ENCODE measurements at regions not wholly inside any gene's neighbourhood (a gene's known extent, or its start where the extent isn't known, plus 50 kb on each side); places are given as distances from the start of the nearest gene placed in this dataset.

GRCh38 chr5:40223884-40224402 lies 455.8 kb upstream of the PTGER4 start:
- Histone ChIP-seq H3K36me3 (ENCODE audit: control insufficient read depth in 2 of 3, insufficient read depth in 3 of 3, low read length in 3 of 3) (no peaks in the 10 kb centered on the region), H3K9ac (ENCODE audit: low read length in 3 of 3) (no peak overlapping the region), H3K4me1 (ENCODE audit: control insufficient read depth in 2 of 3, insufficient read depth in 2 of 3, low read depth in 1 of 3, low read length in 3 of 3) (no peaks in the 10 kb centered on the region), H3K27ac (ENCODE audit: low read depth in 2 of 2, low read length in 2 of 2) (no peak overlapping the region), H3K27me3 (ENCODE audit: control insufficient read depth, insufficient read depth, low read length) (no peaks in the 10 kb centered on the region), H3K9me3 (ENCODE audit: control insufficient read depth in 2 of 3, insufficient read depth in 1 of 3, low read length in 3 of 3) (no peaks in the 10 kb centered on the region), H3K4me3 (ENCODE audit: low read length in 3 of 3) (no peak overlapping the region)
- TF ChIP-seq, protein P1, sequence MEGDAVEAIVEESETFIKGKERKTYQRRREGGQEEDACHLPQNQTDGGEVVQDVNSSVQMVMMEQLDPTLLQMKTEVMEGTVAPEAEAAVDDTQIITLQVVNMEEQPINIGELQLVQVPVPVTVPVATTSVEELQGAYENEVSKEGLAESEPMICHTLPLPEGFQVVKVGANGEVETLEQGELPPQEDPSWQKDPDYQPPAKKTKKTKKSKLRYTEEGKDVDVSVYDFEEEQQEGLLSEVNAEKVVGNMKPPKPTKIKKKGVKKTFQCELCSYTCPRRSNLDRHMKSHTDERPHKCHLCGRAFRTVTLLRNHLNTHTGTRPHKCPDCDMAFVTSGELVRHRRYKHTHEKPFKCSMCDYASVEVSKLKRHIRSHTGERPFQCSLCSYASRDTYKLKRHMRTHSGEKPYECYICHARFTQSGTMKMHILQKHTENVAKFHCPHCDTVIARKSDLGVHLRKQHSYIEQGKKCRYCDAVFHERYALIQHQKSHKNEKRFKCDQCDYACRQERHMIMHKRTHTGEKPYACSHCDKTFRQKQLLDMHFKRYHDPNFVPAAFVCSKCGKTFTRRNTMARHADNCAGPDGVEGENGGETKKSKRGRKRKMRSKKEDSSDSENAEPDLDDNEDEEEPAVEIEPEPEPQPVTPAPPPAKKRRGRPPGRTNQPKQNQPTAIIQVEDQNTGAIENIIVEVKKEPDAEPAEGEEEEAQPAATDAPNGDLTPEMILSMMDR (IDR thresholded peaks at IDR 0.05; ENCODE audit: borderline replicate concordance, extremely low read depth, insufficient read depth) = no peak
- DNase-seq (no peak), FAIRE-seq (no peak)
- intact Hi-C loops (cut with DNase I) = no loop called here

DNA sequence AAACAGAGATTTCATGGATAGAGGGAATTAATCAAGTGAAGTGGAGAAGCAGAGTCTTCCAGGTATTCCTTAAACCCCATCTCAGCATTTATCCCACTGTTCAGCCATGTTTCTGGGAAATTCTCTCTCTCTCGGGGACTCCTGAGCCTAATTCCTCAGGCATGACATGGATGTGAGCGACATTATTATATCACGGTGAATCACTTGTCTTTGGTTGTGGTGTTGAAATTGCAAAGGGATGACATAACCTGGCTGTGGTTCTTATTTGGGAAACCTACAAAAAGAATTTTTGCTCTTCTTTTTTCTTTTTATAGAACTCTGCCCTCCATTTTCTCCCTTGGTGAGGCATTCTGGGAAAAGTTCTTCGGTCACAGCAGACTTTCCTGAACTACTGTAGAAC lies 457.9 kb upstream of the PTGER4 start:
- no peaks in the 10 kb centered on the region for H3K36me3 ChIP-seq (ENCODE audit: control insufficient read depth in 2 of 3, insufficient read depth in 3 of 3, low read length in 3 of 3)
- no peak overlapping the region for H3K4me3 ChIP-seq (ENCODE audit: low read length in 3 of 3)
- DNase-seq (no peak), FAIRE-seq (no peak)
- H3K27ac ChIP-seq (ENCODE audit: low read depth in 2 of 2, low read length in 2 of 2) = no peak overlapping the region
- intact Hi-C loops (cut with DNase I) = no loop called here
- H3K27me3 ChIP-seq (ENCODE audit: control insufficient read depth, insufficient read depth, low read length) = no peaks in the 10 kb centered on the region
- H3K9ac ChIP-seq (ENCODE audit: low read length in 3 of 3) = no peak overlapping the region
- no peaks in the 10 kb centered on the region for H3K9me3 ChIP-seq (ENCODE audit: control insufficient read depth in 2 of 3, insufficient read depth in 1 of 3, low read length in 3 of 3)
- TF ChIP-seq, protein P1 (IDR thresholded peaks at IDR 0.05; ENCODE audit: borderline replicate concordance, extremely low read depth, insufficient read depth) = no peak
- no peaks in the 10 kb centered on the region for H3K4me1 ChIP-seq (ENCODE audit: control insufficient read depth in 2 of 3, insufficient read depth in 2 of 3, low read depth in 1 of 3, low read length in 3 of 3)

GRCh38 chr5:40221255-40221654 lies 458.5 kb upstream of the PTGER4 start:
- Histone ChIP-seq H3K9me3 (ENCODE audit: control insufficient read depth in 2 of 3, insufficient read depth in 1 of 3, low read length in 3 of 3) (no peaks in the 10 kb centered on the region), H3K4me1 (ENCODE audit: control insufficient read depth in 2 of 3, insufficient read depth in 2 of 3, low read depth in 1 of 3, low read length in 3 of 3) (no peaks in the 10 kb centered on the region), H3K36me3 (ENCODE audit: control insufficient read depth in 2 of 3, insufficient read depth in 3 of 3, low read length in 3 of 3) (no peaks in the 10 kb centered on the region), H3K9ac (ENCODE audit: low read length in 3 of 3) (no peak overlapping the region), H3K27me3 (ENCODE audit: control insufficient read depth, insufficient read depth, low read length) (no peaks in the 10 kb centered on the region), H3K27ac (ENCODE audit: low read depth in 2 of 2, low read length in 2 of 2) (no peak overlapping the region), H3K4me3 (ENCODE audit: low read length in 3 of 3) (no peak overlapping the region)
- FAIRE-seq = no peak
- TF ChIP-seq, protein P1 (IDR thresholded peaks at IDR 0.05; ENCODE audit: borderline replicate concordance, extremely low read depth, insufficient read depth) = no peak
- intact Hi-C loops (cut with DNase I) = no loop called here
- no peak for DNase-seq

DNA sequence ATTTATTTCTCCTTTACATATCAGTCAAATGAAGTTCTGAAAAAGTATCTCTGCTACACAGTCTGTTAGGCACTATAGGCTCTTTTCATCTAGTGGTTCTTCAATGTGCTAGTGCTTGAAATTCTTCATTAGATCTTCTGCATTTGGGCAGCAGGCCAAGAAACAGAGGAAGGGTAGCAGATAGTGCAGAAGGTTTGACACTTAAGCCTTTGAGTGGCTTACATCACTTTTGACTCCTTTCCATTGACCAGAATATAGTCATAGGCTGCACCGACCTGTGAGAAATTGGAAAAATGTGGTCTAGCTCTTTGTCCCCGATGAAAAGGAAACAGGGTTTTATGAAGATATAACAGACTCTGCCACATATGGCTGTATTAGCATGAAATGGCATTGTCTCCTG lies 459.5 kb upstream of the PTGER4 start:
- no peaks in the 10 kb centered on the region for H3K36me3 ChIP-seq (ENCODE audit: control insufficient read depth in 2 of 3, insufficient read depth in 3 of 3, low read length in 3 of 3)
- H3K4me1 ChIP-seq (ENCODE audit: control insufficient read depth in 2 of 3, insufficient read depth in 2 of 3, low read depth in 1 of 3, low read length in 3 of 3) = no peaks in the 10 kb centered on the region
- no peak overlapping the region for H3K27ac ChIP-seq (ENCODE audit: low read depth in 2 of 2, low read length in 2 of 2)
- TF ChIP-seq, protein P1 (IDR thresholded peaks at IDR 0.05; ENCODE audit: borderline replicate concordance, extremely low read depth, insufficient read depth) = no peak
- no peak overlapping the region for H3K9ac ChIP-seq (ENCODE audit: low read length in 3 of 3)
- no peak for DNase-seq
- intact Hi-C loops (cut with DNase I) = no loop called here
- no peaks in the 10 kb centered on the region for H3K9me3 ChIP-seq (ENCODE audit: control insufficient read depth in 2 of 3, insufficient read depth in 1 of 3, low read length in 3 of 3)
- H3K27me3 ChIP-seq (ENCODE audit: control insufficient read depth, insufficient read depth, low read length) = no peaks in the 10 kb centered on the region
- no peak for FAIRE-seq
- H3K4me3 ChIP-seq (ENCODE audit: low read length in 3 of 3) = no peak overlapping the region
